ENCODE measurements at regions not wholly inside any gene's neighbourhood (a gene's known extent, or its start where the extent isn't known, plus 50 kb on each side); places are given as distances from the start of the nearest gene placed in this dataset.

GRCh38 chr18:66428795-66429194, 175.1 kb downstream of the CDH19 start:
- TF ChIP-seq CTCF (conservative IDR thresholded peaks at IDR 0.05) (no peak), EZH2 (IDR thresholded peaks at IDR 0.05; ENCODE audit: low read depth) (no peak)

Data from PC-9 (cell line).